COLO668 (cell line): ENCODE measurements at regions not wholly inside any gene's neighbourhood (a gene's known extent, or its start where the extent isn't known, plus 50 kb on each side); places are given as distances from the start of the nearest gene placed in this dataset.

Source experiments
- DNase-seq: peaks from one replicate; lab custom pipeline; 2025; ENCODE audit not compliant: unreplicated experiment; lab: John Stamatoyannopoulos, UW

DNA sequence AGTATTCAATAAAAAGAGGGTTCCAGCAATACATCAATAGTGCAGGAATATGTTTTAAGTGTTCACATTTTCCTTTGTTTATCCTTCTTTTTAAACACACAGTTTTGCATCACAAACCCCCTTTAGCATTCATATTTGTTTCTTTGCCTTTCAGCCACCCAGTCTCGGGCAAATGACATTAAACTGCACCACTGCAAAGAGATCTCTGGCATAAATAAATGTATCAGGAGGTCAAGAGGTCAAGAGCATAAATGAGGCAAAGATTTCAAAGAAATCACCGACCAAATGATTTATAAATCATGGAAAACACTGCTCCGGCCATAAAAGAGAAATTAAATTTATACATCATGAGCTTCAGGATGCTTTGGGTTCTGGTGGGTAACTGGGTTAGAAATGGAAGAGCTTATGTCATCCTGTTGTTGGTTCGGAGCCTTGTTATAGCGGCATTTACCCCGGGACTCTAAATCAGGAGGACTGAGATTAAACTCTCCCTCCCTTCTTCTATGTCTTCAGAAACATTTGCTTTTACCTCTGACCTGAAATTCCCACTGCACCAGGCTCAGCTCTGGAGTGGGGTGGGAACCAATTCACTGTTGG, 449.6 kb upstream of the CLINT1 start:
- no peak for DNase-seq

DNA sequence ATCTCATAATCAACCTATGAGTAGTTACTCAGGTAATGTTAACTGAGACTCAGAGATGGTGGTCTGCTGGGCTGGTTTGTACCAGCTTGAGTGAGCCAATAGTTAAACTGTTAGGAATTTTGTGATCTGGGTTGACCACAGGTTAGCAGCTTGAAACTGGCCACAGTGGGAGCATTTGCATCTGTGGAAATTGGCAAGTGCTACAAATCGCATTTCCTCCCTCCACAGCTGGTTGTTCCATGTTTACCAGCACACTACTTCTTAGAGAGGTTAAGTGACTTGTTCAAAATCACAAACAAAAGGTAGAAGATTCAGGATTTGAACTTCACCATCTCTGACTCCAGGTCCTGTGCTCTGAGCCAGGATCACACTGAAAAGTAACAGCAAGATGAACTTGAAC, 446.9 kb upstream of the CLINT1 start:
- DNase-seq, result no peak

DNA sequence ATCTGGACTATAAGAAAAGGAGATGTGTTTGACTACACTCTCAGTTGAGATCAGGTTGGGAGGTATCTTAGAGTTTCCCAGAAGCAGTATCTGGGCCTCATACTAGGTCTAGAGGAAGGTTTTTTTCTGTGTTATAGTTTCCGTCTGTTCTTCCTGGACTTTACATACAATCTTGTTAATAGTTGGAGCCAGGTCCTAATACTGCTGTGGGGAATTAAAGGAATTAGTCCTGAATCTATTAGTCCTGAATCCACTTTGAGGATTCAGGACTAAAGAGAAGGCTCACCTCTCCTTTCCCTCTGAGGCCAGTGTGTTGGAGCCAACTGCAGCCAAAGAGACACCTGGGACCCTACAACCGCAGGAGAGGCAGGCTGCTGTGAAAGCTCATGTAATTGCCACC, 445.7 kb upstream of the CLINT1 start:
- no peak for DNase-seq

DNA sequence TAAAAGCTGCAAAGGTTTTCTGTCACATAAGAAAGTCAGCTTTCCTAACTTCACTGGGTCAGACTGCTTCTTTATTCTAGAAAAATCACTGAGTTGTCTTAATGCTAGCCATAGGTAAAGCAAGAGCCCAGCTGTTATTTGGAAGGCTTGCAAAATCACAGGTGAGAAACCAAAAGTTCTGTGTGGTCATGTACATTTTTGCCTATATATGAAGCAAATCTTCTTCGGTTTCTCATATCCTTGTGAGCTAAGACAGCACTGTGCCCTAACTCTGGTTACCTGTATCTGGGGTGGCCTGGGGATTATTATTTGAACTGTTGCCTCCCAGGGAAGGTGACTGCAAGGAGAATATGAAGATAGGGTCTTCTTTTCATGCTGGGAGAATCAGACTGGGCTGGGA, 444.9 kb upstream of the CLINT1 start:
- DNase-seq, result no peak

DNA sequence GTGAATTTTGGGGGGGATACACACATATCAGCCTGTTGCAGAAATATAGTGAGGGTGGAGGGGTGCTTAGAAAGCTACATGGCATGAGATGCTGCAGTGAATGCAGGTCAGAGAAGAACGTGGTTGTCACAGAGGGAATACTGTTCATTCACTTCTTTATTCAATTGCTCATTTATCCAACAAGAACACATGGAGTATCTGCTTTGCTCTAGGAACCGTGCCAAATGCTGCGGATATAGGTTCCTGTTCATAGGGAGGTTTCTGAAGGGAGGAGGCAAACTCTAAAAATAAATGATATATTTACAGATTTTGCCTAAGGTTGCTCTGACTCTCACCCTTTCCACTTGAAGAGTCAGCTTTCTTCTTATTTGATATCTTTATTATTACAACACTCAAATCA, 444.3 kb upstream of the CLINT1 start:
- DNase-seq, result no peak

DNA sequence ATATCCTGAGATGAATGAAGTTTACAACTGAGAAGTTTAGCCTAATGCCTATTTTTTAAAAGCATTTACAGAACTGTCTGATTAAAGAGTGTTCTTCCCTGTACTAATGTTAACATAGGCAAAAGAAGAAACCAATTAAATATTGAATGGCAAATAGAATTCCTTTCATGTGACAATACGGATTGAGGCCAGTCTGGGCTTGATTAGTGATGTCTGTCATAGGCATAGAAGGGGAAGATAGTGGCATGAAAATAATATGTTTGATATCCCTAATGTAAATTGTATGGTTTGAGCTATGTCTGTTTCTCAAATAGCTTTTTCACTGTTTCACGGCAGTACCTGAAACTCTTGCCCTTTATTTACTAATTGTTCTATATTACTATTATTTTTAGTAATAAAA, 443.1 kb upstream of the CLINT1 start:
- no peak for DNase-seq

DNA sequence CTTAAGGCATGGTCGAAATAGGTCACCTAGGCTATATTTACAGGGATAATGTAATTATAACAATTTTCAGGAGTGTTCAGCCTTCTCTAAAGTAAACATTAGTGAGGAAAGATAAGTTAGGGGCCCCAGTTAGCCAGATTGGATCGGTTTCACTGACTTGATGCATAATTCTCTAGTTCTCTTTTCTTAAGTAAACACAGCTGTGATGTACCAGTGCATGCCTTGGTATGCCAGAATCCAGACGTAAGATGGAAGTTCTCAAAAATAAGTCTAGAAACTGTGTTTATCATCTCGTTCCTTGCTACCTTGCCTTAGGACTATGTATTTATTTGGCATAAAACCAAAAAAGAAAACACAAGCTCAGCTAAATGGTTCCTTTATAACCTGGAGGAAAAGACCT, 442.2 kb upstream of the CLINT1 start:
- no peak for DNase-seq

DNA sequence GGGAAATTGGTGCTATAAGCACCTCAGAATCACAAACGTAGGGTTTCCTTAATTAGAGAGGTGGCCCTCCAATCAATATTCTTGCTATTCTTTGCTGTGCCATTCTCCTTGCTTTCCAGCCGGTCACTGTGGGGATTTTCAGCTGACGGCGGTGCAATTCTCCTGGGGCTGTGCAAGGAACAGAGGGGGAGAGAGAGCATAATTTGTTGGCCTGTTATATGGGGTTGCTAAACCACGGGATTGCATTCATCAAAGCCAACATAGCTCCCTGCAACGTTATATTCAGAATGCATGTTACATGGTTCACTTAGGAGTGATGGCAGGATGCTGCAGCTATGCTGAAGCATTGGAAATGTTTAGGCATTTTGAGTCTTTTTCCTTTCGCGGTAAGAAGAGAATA, 441.3 kb upstream of the CLINT1 start:
- DNase-seq, result no peak

DNA sequence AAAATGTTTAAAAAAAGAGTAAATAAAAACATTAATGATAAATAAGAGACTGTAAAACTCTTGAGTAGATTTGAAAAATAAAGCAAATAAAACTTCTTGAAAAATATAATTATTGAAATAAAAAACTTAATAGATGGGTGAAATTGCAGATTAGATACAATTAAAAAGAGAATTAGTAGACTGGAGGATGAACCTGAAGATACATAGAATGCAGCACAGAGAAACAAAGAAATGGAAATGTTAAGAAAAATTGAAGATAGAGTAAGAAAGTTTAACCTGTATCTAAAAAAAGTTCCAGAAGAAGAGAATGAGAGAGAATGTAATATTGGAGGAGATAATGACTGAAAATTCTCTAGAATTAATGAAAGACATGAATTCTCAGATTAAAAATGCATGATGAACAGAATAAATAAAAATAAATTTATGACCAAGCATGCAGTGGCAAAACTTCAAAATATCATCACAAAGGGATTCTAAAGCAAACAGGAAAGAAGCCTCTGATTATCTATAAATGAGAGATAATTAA, 438.1 kb upstream of the CLINT1 start:
- no peak for DNase-seq

DNA sequence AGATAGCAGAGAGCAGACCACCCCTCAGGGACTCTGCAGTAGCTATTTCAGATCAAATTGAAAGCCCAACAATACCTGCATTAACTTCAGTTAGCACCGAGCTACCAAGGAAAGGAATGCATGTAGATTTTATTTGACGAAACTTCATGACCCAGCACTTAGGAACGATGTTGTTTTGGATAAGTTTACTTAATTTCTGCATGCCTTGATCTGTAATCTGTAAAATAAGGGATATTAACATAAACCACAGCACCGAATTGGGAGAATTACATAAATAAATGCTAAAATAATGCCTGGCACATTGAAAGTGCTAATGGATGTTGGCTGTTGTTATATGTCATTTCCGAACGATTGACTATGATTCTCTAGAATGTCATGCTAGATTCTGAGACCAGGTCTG, 435.8 kb upstream of the CLINT1 start:
- no peak for DNase-seq

DNA sequence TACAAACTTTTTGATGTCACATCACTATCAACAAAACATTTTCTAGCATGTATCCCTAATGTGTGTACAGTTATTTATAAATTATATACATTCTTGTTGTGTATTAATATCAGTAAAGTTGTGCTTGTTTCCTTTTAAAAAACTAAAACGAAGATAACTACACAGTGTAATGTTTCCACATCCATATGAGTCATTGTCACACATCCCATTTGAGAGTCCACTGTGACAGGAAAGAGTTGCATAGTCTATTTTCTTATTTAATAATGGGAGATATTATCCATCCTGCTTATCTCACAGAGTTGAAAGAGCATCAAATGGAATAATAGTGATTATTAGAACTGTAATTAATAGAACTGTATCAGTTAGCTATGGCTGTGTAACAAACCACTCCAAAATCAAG, 434.0 kb upstream of the CLINT1 start:
- no peak for DNase-seq

DNA sequence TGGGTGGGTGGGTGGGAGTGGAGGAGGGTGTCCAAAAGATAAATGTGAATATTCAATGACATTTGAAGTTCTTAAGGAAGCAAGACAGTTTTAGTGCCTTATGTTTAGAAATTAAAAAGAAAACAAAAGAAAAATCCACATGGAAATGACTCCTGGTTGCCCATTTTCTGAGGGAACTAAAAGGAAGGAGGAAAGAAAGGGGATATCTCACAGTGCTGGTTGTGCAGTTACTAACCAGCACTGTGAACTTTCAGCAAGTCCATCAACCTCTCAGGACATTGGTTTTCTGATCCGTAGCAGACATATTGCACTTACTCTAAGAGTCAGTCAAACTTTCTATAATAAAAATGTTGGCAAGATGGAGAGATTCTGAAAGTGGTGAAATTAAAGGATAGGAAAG, 431.0 kb upstream of the CLINT1 start:
- no peak for DNase-seq

DNA sequence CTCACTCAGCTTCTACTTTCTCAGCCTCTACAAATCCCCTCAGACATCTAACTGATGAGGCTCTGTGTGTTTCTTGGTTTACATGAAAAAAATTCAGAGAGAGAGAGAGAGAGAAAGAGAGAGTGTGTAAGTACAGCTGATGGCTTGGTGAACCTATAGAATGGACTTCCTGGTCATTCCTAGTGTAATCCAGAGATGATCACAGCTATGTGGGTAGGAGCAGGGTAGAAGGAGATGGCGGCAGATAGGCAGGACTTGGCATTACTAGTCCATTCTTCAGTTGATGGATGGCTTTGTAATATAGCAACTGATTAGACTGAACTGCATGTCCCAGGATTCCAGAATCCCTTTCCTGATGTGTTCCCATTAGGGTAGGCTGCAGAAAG, 429.3 kb upstream of the CLINT1 start:
- no peak for DNase-seq

DNA sequence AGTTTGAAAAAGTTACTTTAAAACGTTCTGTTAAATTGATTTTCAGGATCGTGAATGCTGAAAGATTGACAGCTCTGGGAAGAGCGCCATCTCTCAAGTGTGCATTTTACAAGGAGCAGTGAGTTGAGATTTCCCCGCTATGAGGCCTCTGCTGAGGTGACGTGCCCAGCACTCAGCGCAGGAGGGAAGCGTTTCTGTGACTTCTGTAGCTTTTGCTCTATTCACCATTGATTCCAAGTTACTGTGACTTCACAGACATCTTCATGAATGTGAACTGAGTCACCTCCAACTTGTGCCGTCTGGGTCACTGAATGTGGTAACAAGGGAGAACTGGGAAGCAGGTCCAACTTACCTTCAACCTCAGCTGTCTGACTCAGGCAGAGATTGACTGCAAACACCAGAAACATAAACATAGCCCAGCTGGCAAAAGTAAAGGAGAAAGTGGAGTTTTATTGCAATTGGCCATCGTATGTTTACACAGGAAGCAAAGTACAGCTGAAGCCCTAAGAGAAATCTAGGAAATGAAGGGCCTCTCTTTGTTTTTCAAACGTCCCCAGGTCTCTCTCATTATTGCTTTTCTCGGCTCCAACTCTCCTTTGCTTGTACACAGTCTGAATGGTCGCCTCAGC, 428.8 kb upstream of the CLINT1 start:
- DNase-seq, result no peak

DNA sequence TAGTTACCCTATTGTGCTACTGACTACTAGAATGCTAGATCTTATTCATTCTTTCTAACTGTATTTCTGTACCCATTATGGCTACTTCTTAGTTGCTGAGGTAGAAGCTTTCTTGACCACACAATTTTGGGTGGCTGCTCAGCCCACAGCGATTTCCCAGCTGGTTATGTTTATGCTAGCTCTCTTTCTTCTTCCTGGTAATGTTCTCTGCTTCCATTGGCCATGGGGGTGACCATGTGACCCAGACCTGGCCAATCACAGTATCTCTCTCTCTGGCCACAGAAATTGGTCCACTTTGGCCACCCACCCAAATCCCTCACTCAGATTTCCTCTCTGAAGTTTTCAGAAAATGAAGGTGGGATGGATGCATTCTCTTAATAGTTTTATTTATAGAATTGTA, 427.9 kb upstream of the CLINT1 start:
- DNase-seq, result no peak

DNA sequence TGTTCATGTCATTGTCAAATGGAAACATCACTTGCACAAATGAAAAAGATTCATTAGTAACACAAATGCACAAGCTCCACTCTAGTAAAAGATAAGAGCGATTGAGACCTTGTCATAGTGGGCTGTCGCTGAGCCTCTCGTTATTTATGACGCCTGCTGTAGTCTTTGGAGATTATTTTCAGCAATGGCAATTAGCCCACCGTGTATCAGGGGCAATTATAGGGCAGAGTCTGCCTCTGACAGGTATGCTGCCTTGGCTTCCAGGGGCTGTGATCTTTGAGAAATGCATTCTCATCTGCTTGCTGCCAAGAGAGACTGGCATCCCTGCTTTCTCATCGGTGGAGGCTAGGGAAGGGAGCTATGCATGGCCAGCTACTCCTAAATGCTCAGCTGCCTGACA, 426.8 kb upstream of the CLINT1 start:
- DNase-seq, result no peak

DNA sequence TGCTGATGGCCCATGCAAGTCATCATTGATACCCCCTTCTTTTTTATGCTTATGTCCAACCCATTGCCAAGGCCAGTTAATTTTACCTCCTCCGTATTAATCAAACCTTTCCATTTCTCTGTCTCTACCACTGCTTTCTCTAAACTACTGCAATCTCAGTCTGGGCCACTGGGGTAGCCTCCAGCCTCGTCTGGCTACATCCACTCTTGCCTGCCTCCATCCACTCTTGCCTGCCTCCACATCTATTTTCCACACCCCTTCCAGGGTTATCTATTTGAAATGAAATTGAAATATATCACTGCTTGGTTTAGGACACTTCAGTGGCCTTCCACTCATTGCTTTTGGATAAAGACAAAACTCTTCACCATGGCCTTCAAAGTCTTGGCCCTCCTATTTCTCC, 425.3 kb upstream of the CLINT1 start:
- DNase-seq, result no peak

DNA sequence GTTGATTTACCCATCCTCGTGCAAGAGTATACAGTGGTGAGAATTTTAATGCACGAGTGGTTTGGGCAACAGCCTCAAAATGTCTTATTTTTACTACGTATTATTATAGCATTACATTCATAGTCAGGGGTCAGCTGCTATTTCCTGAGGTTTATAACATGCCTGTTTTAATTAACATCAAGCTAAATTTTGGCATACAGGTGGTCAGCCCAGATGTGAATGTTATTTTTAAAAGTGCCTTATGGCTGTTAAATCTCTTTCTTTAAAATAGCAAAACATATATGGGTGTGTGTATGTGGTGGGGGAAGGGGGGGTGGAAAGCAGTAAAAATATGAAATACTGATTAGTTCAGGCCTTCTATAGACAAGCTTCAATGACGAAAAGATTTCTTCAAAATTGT, 424.5 kb upstream of the CLINT1 start:
- DNase-seq, result no peak

DNA sequence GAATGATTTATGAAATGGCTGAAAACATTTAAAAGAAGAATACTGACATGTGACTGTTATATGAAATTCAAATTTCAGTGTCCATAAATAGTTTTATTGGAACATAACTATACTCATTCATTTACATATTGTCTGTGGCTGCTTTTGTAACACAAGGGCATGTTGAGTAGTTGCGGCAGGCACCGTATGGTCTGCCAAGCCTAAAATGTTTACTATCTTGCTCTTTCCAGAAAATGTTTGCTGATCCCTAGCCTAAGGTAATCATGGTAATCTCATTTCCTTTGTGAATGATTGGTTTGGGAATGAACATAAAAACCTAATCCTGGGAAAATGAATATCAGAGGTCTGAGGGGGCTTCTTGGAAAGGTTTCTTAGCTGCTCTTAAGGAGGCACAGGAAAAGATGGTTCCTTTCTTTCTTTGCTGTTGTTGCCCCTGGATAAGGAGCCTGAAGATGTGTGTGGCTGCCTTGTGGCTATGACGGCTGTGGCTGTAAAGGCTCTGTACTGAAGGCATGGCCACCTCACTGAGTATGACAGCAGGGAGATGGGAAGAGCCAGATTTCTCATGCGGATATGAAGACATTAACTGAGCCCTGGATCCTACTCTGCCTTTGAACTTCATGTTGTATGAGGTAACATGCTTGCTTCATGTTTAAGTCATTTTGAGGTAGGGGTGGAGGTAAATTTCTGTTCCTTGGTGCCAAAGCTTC, 419.4 kb upstream of the CLINT1 start:
- no peak for DNase-seq

DNA sequence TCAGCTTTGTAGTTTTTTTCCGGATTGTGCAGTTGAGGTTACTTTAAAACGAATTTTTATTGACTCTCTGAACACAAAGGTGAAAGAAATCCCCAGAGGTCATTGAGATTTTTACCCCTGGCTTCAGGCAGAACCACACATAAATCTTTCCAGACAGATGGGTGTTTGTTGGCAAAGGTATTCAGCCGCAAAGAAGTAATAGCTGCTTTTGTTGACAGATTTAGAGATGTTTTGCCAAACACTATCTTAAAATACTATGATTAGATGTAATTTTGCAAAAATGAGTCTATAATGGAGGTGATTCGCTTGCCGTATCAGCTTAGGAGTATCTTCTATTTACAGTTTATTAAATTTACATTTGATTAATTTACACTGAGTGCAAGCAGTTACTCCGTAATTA, 418.3 kb upstream of the CLINT1 start:
- no peak for DNase-seq

DNA sequence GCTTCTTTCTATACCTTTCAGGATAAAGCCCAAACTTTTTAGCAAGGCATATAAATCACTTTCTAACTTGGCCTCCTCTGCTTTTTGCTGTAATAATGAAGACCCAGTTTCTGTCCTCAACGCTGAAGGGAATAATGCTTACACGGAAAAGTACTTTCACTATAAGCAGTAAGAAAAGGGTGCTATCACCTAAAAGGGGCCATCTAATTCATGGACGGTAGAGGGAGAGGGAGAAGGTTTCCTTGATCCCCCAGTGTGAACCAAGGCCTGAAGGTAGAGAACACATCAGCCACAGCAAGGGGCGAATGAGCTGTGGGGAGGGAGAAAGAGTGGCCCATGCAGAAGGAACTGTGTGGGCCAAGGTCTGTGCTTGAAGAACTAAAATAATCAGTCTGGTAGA, 417.7 kb upstream of the CLINT1 start:
- no peak for DNase-seq

DNA sequence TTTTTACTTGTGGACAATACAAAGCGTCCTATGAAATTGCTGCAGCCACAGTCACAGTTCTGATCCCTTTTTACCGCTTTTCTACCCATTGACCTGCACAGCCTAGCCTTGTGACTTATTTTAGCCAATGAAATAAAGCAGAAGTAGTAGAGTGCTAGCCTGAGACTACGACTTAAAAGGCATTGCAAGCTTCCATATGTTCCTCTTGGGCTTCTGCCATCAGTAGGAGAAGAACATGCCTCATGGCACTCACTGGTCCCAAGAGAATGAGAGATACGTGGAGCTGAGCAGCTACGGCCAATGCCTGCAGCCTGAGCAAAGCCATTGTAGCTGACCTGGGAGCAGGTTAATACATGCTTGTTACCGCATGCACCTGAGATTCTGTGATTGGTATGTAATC, 416.6 kb upstream of the CLINT1 start:
- no peak for DNase-seq

DNA sequence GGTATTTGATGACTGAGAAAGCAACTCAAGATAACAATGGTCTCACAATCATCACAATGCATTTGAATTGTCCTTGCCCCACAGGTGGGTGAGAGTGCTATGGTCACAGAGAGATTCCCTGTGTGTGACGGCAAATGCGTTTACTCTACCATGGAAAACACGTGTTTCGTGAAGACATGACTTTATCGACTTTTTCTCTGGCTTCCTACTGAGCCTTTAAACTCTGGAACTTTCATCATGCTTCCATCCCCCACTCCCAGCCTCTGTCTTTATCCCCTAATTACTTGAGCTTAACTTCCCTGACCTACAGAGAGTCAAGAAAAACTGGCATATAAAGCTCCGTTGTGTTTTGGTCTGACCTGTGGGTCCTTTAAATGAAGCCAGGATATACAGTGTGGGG, 414.1 kb upstream of the CLINT1 start:
- no peak for DNase-seq
